H9 (cell line): ENCODE measurements at regions not wholly inside any gene's neighbourhood (a gene's known extent, or its start where the extent isn't known, plus 50 kb on each side); places are given as distances from the start of the nearest gene placed in this dataset.

Experiments
- DNase-seq: peaks from one replicate; pipeline ENCODE4 v3.0.0-alpha.2; 2017
- H2AFZ ChIP-seq: one replicate; pipeline ENCODE4 v1.6.1; 2013; ENCODE audit warnings: mild to moderate bottlenecking, low read length, control low read depth, moderate library complexity
- H2AK5ac ChIP-seq: 2 replicates; pipeline ENCODE4 v1.6.1; 2013; ENCODE audit warnings: low read length, control low read depth, mixed read lengths; ENCODE audit not compliant: insufficient read length
- H2BK120ac ChIP-seq: one replicate; pipeline ENCODE4 v1.6.1; 2013; ENCODE audit warnings: low read depth, mild to moderate bottlenecking, low read length, control low read depth, inconsistent platforms; ENCODE audit not compliant: poor library complexity, severe bottlenecking
- H2BK12ac ChIP-seq: 2 replicates; pipeline ENCODE4 v1.6.1; 2013; ENCODE audit warnings: low read length, control low read depth, mixed read lengths, low read depth; ENCODE audit not compliant: insufficient read length
- H2BK15ac ChIP-seq: 2 replicates; pipeline ENCODE4 v1.6.1; 2013; ENCODE audit warnings: low read depth, low read length, control low read depth
- H2BK20ac ChIP-seq: one replicate; pipeline ENCODE4 v1.6.1; 2013; ENCODE audit warnings: low read depth, mild to moderate bottlenecking, low read length, control low read depth, inconsistent platforms; ENCODE audit not compliant: poor library complexity, severe bottlenecking
- H2BK5ac ChIP-seq: 2 replicates; pipeline ENCODE4 v1.6.1; 2013; ENCODE audit warnings: low read length, control low read depth, mixed read lengths; ENCODE audit not compliant: insufficient read length
- H3K14ac ChIP-seq: 2 replicates; pipeline ENCODE4 v1.6.1; 2013; ENCODE audit warnings: low read length, control low read depth; ENCODE audit not compliant: insufficient read depth
- H3K18ac ChIP-seq: 2 replicates; pipeline ENCODE4 v1.6.1; 2013; ENCODE audit warnings: low read depth, mild to moderate bottlenecking, mixed read lengths, low read length, control low read depth; ENCODE audit not compliant: insufficient read length
- H3K23ac ChIP-seq: 2 replicates; pipeline ENCODE4 v1.6.1; 2013; ENCODE audit warnings: low read length, control low read depth, mixed read lengths, low read depth; ENCODE audit not compliant: insufficient read length
- H3K23me2 ChIP-seq: 2 replicates; pipeline ENCODE4 v1.6.1; 2013; ENCODE audit warnings: low read depth, mild to moderate bottlenecking, mixed read lengths, low read length, control low read depth; ENCODE audit not compliant: insufficient read length, poor library complexity, severe bottlenecking
- H3K27ac ChIP-seq: 2 replicates; pipeline ENCODE4 v1.5.1; 2013; ENCODE audit warnings: low read length, control low read depth, mixed read lengths, low read depth; ENCODE audit not compliant: insufficient read length
- H3K27me3 ChIP-seq: 2 replicates; pipeline ENCODE4 v1.6.1; 2013; ENCODE audit warnings: low read length, control low read depth, inconsistent platforms; ENCODE audit not compliant: insufficient read depth
- H3K4ac ChIP-seq: 2 replicates; pipeline ENCODE4 v1.6.1; 2013; ENCODE audit warnings: low read depth, mild to moderate bottlenecking, control low read depth, inconsistent platforms, low read length, moderate library complexity
- H3K4me1 ChIP-seq: 2 replicates; pipeline ENCODE4 v1.6.1; 2013; ENCODE audit warnings: low read length, control low read depth, inconsistent platforms; ENCODE audit not compliant: insufficient read depth
- H3K4me2 ChIP-seq: 2 replicates; pipeline ENCODE4 v1.6.1; 2013; ENCODE audit warnings: low read length, control low read depth, mixed read lengths; ENCODE audit not compliant: insufficient read length, insufficient read depth
- H3K56ac ChIP-seq: 2 replicates; pipeline ENCODE4 v1.6.1; 2013; ENCODE audit warnings: low read depth, mild to moderate bottlenecking, mixed read lengths, low read length, control low read depth; ENCODE audit not compliant: insufficient read length
- H3K79me1 ChIP-seq: 2 replicates; pipeline ENCODE4 v1.6.1; 2013; ENCODE audit warnings: low read depth, mild to moderate bottlenecking, moderate library complexity, low read length, control low read depth, inconsistent platforms; ENCODE audit not compliant: insufficient read depth, poor library complexity, severe bottlenecking
- H3K79me2 ChIP-seq: 2 replicates; pipeline ENCODE4 v1.6.1; 2013; ENCODE audit warnings: low read length, control low read depth, inconsistent platforms; ENCODE audit not compliant: insufficient read depth
- H3K9ac ChIP-seq: 2 replicates; pipeline ENCODE4 v1.6.1; 2013; ENCODE audit warnings: low read length, control low read depth, mixed read lengths; ENCODE audit not compliant: insufficient read length; ENCODE audit errors: extremely low read depth
- H3K9me3 ChIP-seq: one replicate; pipeline ENCODE4 v1.6.1; 2013; ENCODE audit warnings: low read depth, low read length, inconsistent platforms; ENCODE audit not compliant: control insufficient read depth
- H3T11ph ChIP-seq: one replicate; pipeline ENCODE4 v1.6.1; 2013; ENCODE audit warnings: mild to moderate bottlenecking, low read length, control low read depth, inconsistent platforms
- H4K20me1 ChIP-seq: one replicate; pipeline ENCODE4 v1.6.1; 2013; ENCODE audit not compliant: control insufficient read depth, insufficient read length, insufficient read depth
- H4K5ac ChIP-seq: 2 replicates; pipeline ENCODE4 v1.6.1; 2013; ENCODE audit warnings: low read depth, mild to moderate bottlenecking, mixed read lengths, low read length, control low read depth; ENCODE audit not compliant: insufficient read length
- H4K8ac ChIP-seq: replicated peaks from 2 replicates; pipeline ENCODE4 v1.6.1; 2013; ENCODE audit warnings: low read length, control low read depth, mixed read lengths, low read depth; ENCODE audit not compliant: insufficient read length
- H4K91ac ChIP-seq: 2 replicates; pipeline ENCODE4 v1.6.1; 2013; ENCODE audit warnings: low read depth, mild to moderate bottlenecking, moderate library complexity, mixed read lengths, low read length, control low read depth; ENCODE audit not compliant: insufficient read length
- H3K27ac Mint-ChIP-seq, 3 experiments: 2 replicates in 2 of 3; 3 replicates in 1 of 3; pipeline ENCODE4 v1.8.0; 2020 to 2021; ENCODE audit warnings: mixed read lengths in 3 of 3, mild to moderate bottlenecking in 1 of 3, moderate library complexity in 1 of 3
- H3K27me3 Mint-ChIP-seq: 2 replicates; pipeline ENCODE4 v1.8.0; 2021; ENCODE audit warnings: low read depth, mild to moderate bottlenecking, moderate library complexity, mixed read lengths
- H3K36me3 Mint-ChIP-seq, 3 experiments: 2 replicates in 2 of 3; 3 replicates in 1 of 3; pipeline ENCODE4 v1.8.0; 2020 to 2021; ENCODE audit warnings: low read depth in 3 of 3, mixed read lengths in 3 of 3; ENCODE audit not compliant: insufficient read depth in 1 of 3
- H3K4me1 Mint-ChIP-seq, 2 experiments: 2 replicates each; pipeline ENCODE4 v1.8.0; 2020; ENCODE audit warnings: mixed read lengths in 2 of 2
- H3K4me3 Mint-ChIP-seq, 2 experiments: 2 replicates in 1 of 2; 3 replicates in 1 of 2; pipeline ENCODE4 v1.8.0; 2020 to 2021; ENCODE audit warnings: mild to moderate bottlenecking in 2 of 2, mixed read lengths in 2 of 2, moderate library complexity in 1 of 2
- H3K9me3 Mint-ChIP-seq, 2 experiments: 2 replicates in 1 of 2; 3 replicates in 1 of 2; pipeline ENCODE4 v1.8.0; 2020; ENCODE audit warnings: mild to moderate bottlenecking in 2 of 2, mixed read lengths in 2 of 2, moderate library complexity in 1 of 2
- CTCF ChIP-seq: fragments of 200-600 bp; sonication (generic); conservative IDR thresholded peaks from 3 replicates; pipeline ENCODE4 v1.8.0; 2021; ENCODE audit warnings: antibody characterized with exemption, mild to moderate bottlenecking
- WGBS: extraction: QIAGEN DNeasy Blood & Tissue Kit; methylation state at CpG from one replicate; pipeline ENCODE4 v1.1.7; 2013; ENCODE audit warnings: missing lambda C conversion rate, low lambda C conversion rate, mixed read lengths; ENCODE audit not compliant: insufficient read length; ENCODE audit errors: extremely low coverage; 5-methylcytosine and 5-hydroxymethylcytosine counted together

DNA sequence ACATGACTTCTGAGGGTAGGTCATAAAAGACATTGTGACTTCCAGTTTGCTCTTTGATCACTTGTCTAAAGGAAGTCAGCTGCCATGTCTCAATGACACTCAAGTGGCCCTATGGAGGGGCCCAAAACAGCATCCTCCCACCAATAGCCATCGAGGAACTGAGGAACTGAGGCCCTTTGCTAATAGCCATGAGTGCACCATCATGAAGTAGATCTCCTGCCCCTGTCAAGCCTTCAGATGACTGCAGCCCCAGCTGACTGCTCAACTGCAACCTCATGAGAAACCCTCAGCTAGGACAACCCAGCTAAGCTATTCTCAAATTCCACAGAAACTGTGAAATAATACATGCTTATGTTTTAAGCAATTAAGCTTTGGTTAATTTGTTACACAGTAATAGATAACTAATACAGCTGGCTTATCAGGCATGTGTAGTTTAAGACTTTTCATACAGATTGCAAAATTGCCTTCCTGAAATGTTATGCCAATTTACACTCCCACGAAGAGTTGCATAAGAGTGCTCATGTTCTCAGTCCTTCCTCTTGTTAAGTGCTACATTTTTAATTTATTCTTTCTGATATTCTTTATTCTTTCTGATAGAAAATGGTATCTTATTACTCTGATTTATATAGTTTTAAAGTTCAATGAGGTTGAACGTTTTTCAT is 105.6 kb upstream of the NDUFV2 start:
- no peak overlapping the region for H2BK120ac ChIP-seq
- no peaks in the 10 kb centered on the region for H3K27me3 ChIP-seq
- H3K4me2 ChIP-seq: no peak overlapping the region
- no peak overlapping the region for H4K5ac ChIP-seq
- H4K91ac ChIP-seq: no peak overlapping the region
- no peak overlapping the region for H2BK12ac ChIP-seq
- no peaks in the 10 kb centered on the region for H3K4me1 ChIP-seq
- no peak overlapping the region for H3K56ac ChIP-seq
- no peak overlapping the region for H3T11ph ChIP-seq
- Mint-ChIP-seq H3K4me3 (no peak overlapping the region), H3K36me3 (peaks cover 0 to 3% (median 0%) of the 10 kb centered on the region in 3 experiments; a peak in 2 of 7 replicates), H3K9me3 (no peaks in the 10 kb centered on the region; a peak in 1 of 5 replicates), H3K27ac (no peak overlapping the region), H3K4me1 (peaks cover 14 to 27% of the 10 kb centered on the region in 2 experiments), H3K27me3 (no peaks in the 10 kb centered on the region)
- no CpG with 5 or more reads among the region's 3 CpGs for WGBS
- no peak overlapping the region for H2BK5ac ChIP-seq
- no peak overlapping the region for H3K4ac ChIP-seq
- no peaks in the 10 kb centered on the region for H3K23me2 ChIP-seq
- DNase-seq: no peak
- TF ChIP-seq CTCF: no peak
- H2BK15ac ChIP-seq: no peak overlapping the region
- H2AK5ac ChIP-seq: no peak overlapping the region
- H2AFZ ChIP-seq: no peak overlapping the region
- H3K79me2 ChIP-seq: no peaks in the 10 kb centered on the region
- H3K27ac ChIP-seq: no peak overlapping the region
- no peaks in the 10 kb centered on the region for H3K79me1 ChIP-seq
- H3K9ac ChIP-seq: no peak overlapping the region
- H3K18ac ChIP-seq: no peak overlapping the region
- no peaks in the 10 kb centered on the region for H3K9me3 ChIP-seq
- no peak overlapping the region for H3K14ac ChIP-seq
- no peak overlapping the region for H3K23ac ChIP-seq
- no peak overlapping the region for H4K8ac ChIP-seq
- H4K20me1 ChIP-seq: no peaks in the 10 kb centered on the region
- H2BK20ac ChIP-seq: no peak overlapping the region
